MM.1S (cell line): ENCODE measurements at regions not wholly inside any gene's neighbourhood (a gene's known extent, or its start where the extent isn't known, plus 50 kb on each side); places are given as distances from the start of the nearest gene placed in this dataset.

ENCODE experiments used
- DNase-seq: peaks from one replicate; pipeline ENCODE4 v3.0.0-alpha.2; 2015
- H2AFZ ChIP-seq: fragments of 300-600 bp; sonication (generic); 2 replicates; pipeline ENCODE4 v1.6.0; 2016; ENCODE audit warnings: antibody characterized with exemption, low read length
- H3F3A ChIP-seq: fragments of 300-600 bp; sonication (generic); 2 replicates; pipeline ENCODE4 v1.6.1; 2016; ENCODE audit warnings: mild to moderate bottlenecking, antibody characterized with exemption, low read length, moderate library complexity, mixed read lengths; ENCODE audit not compliant: insufficient read depth
- H3K27ac ChIP-seq: fragments of 300-600 bp; sonication (generic); 2 replicates; pipeline ENCODE4 v1.5.1; 2016; ENCODE audit warnings: mild to moderate bottlenecking, low read length
- H3K27me3 ChIP-seq: fragments of 300-600 bp; sonication (generic); replicated peaks from 2 replicates; pipeline ENCODE4 v1.6.0; 2016; ENCODE audit warnings: low read length; ENCODE audit not compliant: insufficient read depth
- H3K36me3 ChIP-seq: fragments of 300-600 bp; sonication (generic); replicated peaks from 2 replicates; pipeline ENCODE4 v1.6.1; 2016; ENCODE audit warnings: mild to moderate bottlenecking, low read length, mixed read lengths; ENCODE audit not compliant: insufficient read depth
- H3K4me1 ChIP-seq: fragments of 300-600 bp; sonication (generic); 2 replicates; pipeline ENCODE4 v1.6.1; 2016; ENCODE audit warnings: low read length, mixed read lengths
- H3K4me2 ChIP-seq: fragments of 300-600 bp; sonication (generic); 2 replicates; pipeline ENCODE4 v1.6.0; 2016; ENCODE audit warnings: low read depth, low read length
- H3K4me3 ChIP-seq: fragments of 300-600 bp; sonication (generic); 2 replicates; pipeline ENCODE4 v1.5.1; 2016; ENCODE audit warnings: low read length, mixed read lengths
- H3K79me2 ChIP-seq: fragments of 300-600 bp; sonication (generic); 2 replicates; pipeline ENCODE4 v1.6.1; 2016; ENCODE audit warnings: mixed run types, low read length, mixed read lengths
- H3K9ac ChIP-seq: fragments of 300-600 bp; sonication (generic); 2 replicates; pipeline ENCODE4 v1.6.1; 2016; ENCODE audit warnings: low read length, mixed read lengths
- H3K9me2 ChIP-seq: fragments of 300-600 bp; sonication (generic); replicated peaks from 2 replicates; pipeline ENCODE4 v1.6.1; 2016; ENCODE audit warnings: mild to moderate bottlenecking, low read length, mixed read lengths; ENCODE audit not compliant: insufficient read depth
- H3K9me3 ChIP-seq: fragments of 300-600 bp; sonication (generic); replicated peaks from 2 replicates; pipeline ENCODE4 v1.6.1; 2016; ENCODE audit warnings: mild to moderate bottlenecking, low read length, mixed read lengths; ENCODE audit not compliant: insufficient read depth
- H4K20me1 ChIP-seq: fragments of 300-600 bp; sonication (generic); 2 replicates; pipeline ENCODE4 v1.6.1; 2016; ENCODE audit warnings: mild to moderate bottlenecking, low read length, moderate library complexity, mixed read lengths; ENCODE audit not compliant: insufficient read depth
- CTCF ChIP-seq: fragments of 300-600 bp; sonication (generic); IDR thresholded peaks from 2 replicates; pipeline ENCODE4 v1.5.1; 2016; ENCODE audit warnings: antibody characterized with exemption, low read length, mixed read lengths
- EZH2 ChIP-seq: fragments of 300-600 bp; sonication (generic); optimal IDR thresholded peaks from 2 replicates; pipeline ENCODE3; 2017; ENCODE audit warnings: low read depth, mild to moderate bottlenecking, antibody characterized with exemption, low read length, mixed read lengths
- EZH2phosphoT487 ChIP-seq: fragments of 300-600 bp; sonication (generic); IDR thresholded peaks from 2 replicates; pipeline ENCODE4 v1.6.1; 2018; ENCODE audit warnings: antibody characterized with exemption, low read length

DNA sequence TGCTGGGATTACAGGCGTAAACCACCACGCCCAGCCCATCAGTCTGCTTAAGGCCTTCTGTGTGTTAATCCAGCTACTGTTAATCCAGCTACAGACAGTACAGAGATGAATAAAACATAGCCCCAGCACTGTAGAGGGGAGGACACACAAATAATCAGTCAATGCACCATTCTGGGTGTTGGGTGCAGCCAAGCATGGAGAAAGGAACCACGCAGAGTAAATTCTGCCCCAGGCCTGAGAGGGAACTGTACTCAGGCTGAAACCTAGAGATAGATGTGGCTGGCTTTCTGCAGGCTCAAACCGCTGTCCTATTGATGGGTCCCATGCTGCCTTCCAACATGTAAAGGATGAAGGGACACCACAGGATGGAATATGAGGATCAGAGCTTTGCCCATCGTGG lies 136.8 kb upstream of the IGSF21 start:
- no peak for DNase-seq
- no peaks in the 10 kb centered on the region for H3K79me2 ChIP-seq
- no peaks in the 10 kb centered on the region for H4K20me1 ChIP-seq
- H3K27ac ChIP-seq: no peak overlapping the region
- no peak overlapping the region for H2AFZ ChIP-seq
- H3K36me3 ChIP-seq: no peaks in the 10 kb centered on the region
- H3K9ac ChIP-seq: no peak overlapping the region
- no peak overlapping the region for H3K4me3 ChIP-seq
- H3F3A ChIP-seq: no peaks in the 10 kb centered on the region
- H3K9me3 ChIP-seq: no peaks in the 10 kb centered on the region
- peaks cover 87% of the 10 kb centered on the region for H3K27me3 ChIP-seq
- no peak overlapping the region for H3K4me2 ChIP-seq
- TF ChIP-seq CTCF (no peak), EZH2phosphoT487 (no peak), EZH2 (no peak)
- H3K9me2 ChIP-seq: no peaks in the 10 kb centered on the region
- H3K4me1 ChIP-seq: no peaks in the 10 kb centered on the region

- Histone ChIP-seq H3K4me1 (no peaks in the 10 kb centered on the region), H4K20me1 (no peaks in the 10 kb centered on the region), H3K36me3 (no peaks in the 10 kb centered on the region), H3K9me2 (no peaks in the 10 kb centered on the region), H3K9me3 (no peaks in the 10 kb centered on the region), H3K27me3 (peaks cover 74% of the 10 kb centered on the region), H3K4me2 (no peak overlapping the region), H3K79me2 (no peaks in the 10 kb centered on the region), H3K9ac (no peak overlapping the region), H3F3A (no peaks in the 10 kb centered on the region), H3K27ac (no peak overlapping the region), H3K4me3 (no peak overlapping the region), H2AFZ (no peak overlapping the region)
- TF ChIP-seq CTCF (no peak), EZH2 (no peak), EZH2phosphoT487 (no peak)
- no peak for DNase-seq
These were observed 133.9 kb upstream of the IGSF21 start for GRCh38 chr1:17973694-17974093.

DNA sequence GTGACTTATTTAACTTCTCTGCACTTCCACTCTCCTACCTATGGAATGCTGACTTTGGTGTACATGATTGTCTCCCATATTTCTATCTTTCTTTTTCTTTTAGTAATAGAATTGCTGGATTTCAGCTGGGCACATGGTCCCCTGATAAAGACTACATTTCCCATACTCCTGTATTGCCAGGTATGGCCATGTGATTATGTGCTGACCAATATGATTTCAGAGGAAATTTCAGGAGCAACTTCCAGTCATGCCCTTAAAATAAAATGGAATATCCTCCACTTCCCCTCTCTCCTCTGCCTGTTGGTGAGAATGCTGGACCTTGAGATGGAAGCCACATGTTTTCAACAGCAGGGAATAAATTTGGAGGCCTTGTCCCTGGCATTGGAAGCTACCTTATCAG lies 130.7 kb upstream of the IGSF21 start:
- Histone ChIP-seq H3K9ac (no peak overlapping the region), H3F3A (no peaks in the 10 kb centered on the region), H4K20me1 (no peaks in the 10 kb centered on the region), H3K36me3 (no peaks in the 10 kb centered on the region), H3K79me2 (no peaks in the 10 kb centered on the region), H3K9me3 (no peaks in the 10 kb centered on the region), H3K27ac (no peak overlapping the region), H3K27me3 (peaks cover 65% of the 10 kb centered on the region), H3K4me2 (no peak overlapping the region), H2AFZ (no peak overlapping the region), H3K4me3 (no peak overlapping the region), H3K4me1 (no peaks in the 10 kb centered on the region), H3K9me2 (no peaks in the 10 kb centered on the region)
- TF ChIP-seq CTCF: no peak
- no peak for TF ChIP-seq EZH2phosphoT487
- TF ChIP-seq EZH2: no peak
- no peak for DNase-seq

- H3K4me3 ChIP-seq: no peak overlapping the region
- H2AFZ ChIP-seq: no peak overlapping the region
These were observed 129.6 kb upstream of the IGSF21 start for GRCh38 chr1:17978016-17978415.

More at GRCh38 chr1:17978016-17978415, 129.6 kb upstream of the IGSF21 start:
- H3K9me3 ChIP-seq: no peaks in the 10 kb centered on the region
- no peaks in the 10 kb centered on the region for H3K79me2 ChIP-seq
- no peak overlapping the region for H3K27ac ChIP-seq
- H3F3A ChIP-seq: no peaks in the 10 kb centered on the region
- no peak for TF ChIP-seq EZH2phosphoT487
- no peak for TF ChIP-seq EZH2
- TF ChIP-seq CTCF: no peak
- H4K20me1 ChIP-seq: no peaks in the 10 kb centered on the region
- DNase-seq: no peak
- no peaks in the 10 kb centered on the region for H3K36me3 ChIP-seq
- H3K4me1 ChIP-seq: no peaks in the 10 kb centered on the region
- no peak overlapping the region for H3K4me2 ChIP-seq
- H3K27me3 ChIP-seq: peaks cover 63% of the 10 kb centered on the region
- no peak overlapping the region for H3K9ac ChIP-seq
- no peaks in the 10 kb centered on the region for H3K9me2 ChIP-seq
